ENCODE measurements at regions not wholly inside any gene's neighbourhood (a gene's known extent, or its start where the extent isn't known, plus 50 kb on each side); places are given as distances from the start of the nearest gene placed in this dataset.

GRCh38 chr10:52616395-52616764 lies 156.2 kb downstream of the MBL2 start:
- no peak for ATAC-seq
- TF ChIP-seq PPARA (CRISPR knock-in tag; IDR thresholded peaks at IDR 0.05; ENCODE audit: borderline replicate concordance) (no peak), BACH2 (CRISPR knock-in tag; IDR thresholded peaks at IDR 0.05; ENCODE audit: borderline replicate concordance) (no peak), PATZ1 (CRISPR knock-in tag; IDR thresholded peaks at IDR 0.05; ENCODE audit: borderline replicate concordance) (no peak), CSRNP3 (CRISPR knock-in tag; IDR thresholded peaks at IDR 0.05) (no peak), RARB (CRISPR knock-in tag; IDR thresholded peaks at IDR 0.05) (no peak), ARNTL (CRISPR knock-in tag; IDR thresholded peaks at IDR 0.05; ENCODE audit: borderline replicate concordance, low read depth) (no peak), ZNF565 (CRISPR knock-in tag; conservative IDR thresholded peaks at IDR 0.05; ENCODE audit: low read depth) (no peak), ISL1 (CRISPR knock-in tag; IDR thresholded peaks at IDR 0.05) (no peak), ZNF8 (CRISPR knock-in tag; IDR thresholded peaks at IDR 0.05) (no peak), ZFP3 (CRISPR knock-in tag; IDR thresholded peaks at IDR 0.05) (no peak), CREB5 (CRISPR knock-in tag; IDR thresholded peaks at IDR 0.05; ENCODE audit: low read depth) (no peak)

GRCh38 chr10:52617346-52617745 lies 155.2 kb downstream of the MBL2 start:
- no peak for ATAC-seq
- TF ChIP-seq ZFP30 (CRISPR knock-in tag; IDR thresholded peaks at IDR 0.05) (no peak), RARB (CRISPR knock-in tag; IDR thresholded peaks at IDR 0.05) (no peak), OSR1 (CRISPR knock-in tag; IDR thresholded peaks at IDR 0.05) (no peak), PPARA (CRISPR knock-in tag; IDR thresholded peaks at IDR 0.05; ENCODE audit: borderline replicate concordance) (no peak), TOX (CRISPR knock-in tag; IDR thresholded peaks at IDR 0.05; ENCODE audit: borderline replicate concordance) (no peak), GLIS3 (CRISPR knock-in tag; IDR thresholded peaks at IDR 0.05) (no peak), ZNF565 (CRISPR knock-in tag; conservative IDR thresholded peaks at IDR 0.05; ENCODE audit: low read depth) (no peak), ARNTL (CRISPR knock-in tag; IDR thresholded peaks at IDR 0.05; ENCODE audit: borderline replicate concordance, low read depth) (no peak), ZNF8 (CRISPR knock-in tag; IDR thresholded peaks at IDR 0.05) (no peak), ISL1 (CRISPR knock-in tag; IDR thresholded peaks at IDR 0.05) (no peak), CREB5 (CRISPR knock-in tag; IDR thresholded peaks at IDR 0.05; ENCODE audit: low read depth) (no peak), BACH2 (CRISPR knock-in tag; IDR thresholded peaks at IDR 0.05; ENCODE audit: borderline replicate concordance) (no peak)

- no peak for ATAC-seq
- TF ChIP-seq BACH2 (CRISPR knock-in tag; IDR thresholded peaks at IDR 0.05; ENCODE audit: borderline replicate concordance), result no peak
- no peak for TF ChIP-seq ZFP30 (CRISPR knock-in tag; IDR thresholded peaks at IDR 0.05)
- TF ChIP-seq ZFP3 (CRISPR knock-in tag; IDR thresholded peaks at IDR 0.05), result no peak
- TF ChIP-seq CREB5 (CRISPR knock-in tag; IDR thresholded peaks at IDR 0.05; ENCODE audit: low read depth), result no peak
- no peak for TF ChIP-seq ZNF565 (CRISPR knock-in tag; conservative IDR thresholded peaks at IDR 0.05; ENCODE audit: low read depth)
- no peak for TF ChIP-seq ZNF70 (CRISPR knock-in tag; IDR thresholded peaks at IDR 0.05)
- no peak for TF ChIP-seq ISL1 (CRISPR knock-in tag; IDR thresholded peaks at IDR 0.05)
- TF ChIP-seq CSDC2 (CRISPR knock-in tag; IDR thresholded peaks at IDR 0.05), result no peak
- TF ChIP-seq TCF4 (CRISPR knock-in tag; IDR thresholded peaks at IDR 0.05; ENCODE audit: borderline replicate concordance), result no peak
- no peak for TF ChIP-seq TOX (CRISPR knock-in tag; IDR thresholded peaks at IDR 0.05; ENCODE audit: borderline replicate concordance)
Measured at GRCh38 chr10:52619052-52619451, 153.5 kb downstream of the MBL2 start.

- ATAC-seq, result peak; percentile 92
- TF ChIP-seq TCF4 (CRISPR knock-in tag; IDR thresholded peaks at IDR 0.05; ENCODE audit: borderline replicate concordance) (peak; percentile 96), OSR1 (CRISPR knock-in tag; IDR thresholded peaks at IDR 0.05) (no peak), ZNF8 (CRISPR knock-in tag; IDR thresholded peaks at IDR 0.05) (peak; percentile 23), PATZ1 (CRISPR knock-in tag; IDR thresholded peaks at IDR 0.05; ENCODE audit: borderline replicate concordance) (0 out of 2 replicates have a peak, but pooled peaks have one; percentile 61), RARB (CRISPR knock-in tag; IDR thresholded peaks at IDR 0.05) (no peak), CSRNP3 (CRISPR knock-in tag; IDR thresholded peaks at IDR 0.05) (peak; percentile 81; the same call in 1 of the 2 replicates), TOX (CRISPR knock-in tag; IDR thresholded peaks at IDR 0.05; ENCODE audit: borderline replicate concordance) (peak; percentile 42; the same call in 1 of the 2 replicates), ZC3H10 (CRISPR knock-in tag; IDR thresholded peaks at IDR 0.05) (peak; percentile 64), ZFP3 (CRISPR knock-in tag; IDR thresholded peaks at IDR 0.05) (no peak), ARNTL (CRISPR knock-in tag; IDR thresholded peaks at IDR 0.05; ENCODE audit: borderline replicate concordance, low read depth) (no peak), CREB5 (CRISPR knock-in tag; IDR thresholded peaks at IDR 0.05; ENCODE audit: low read depth) (0 out of 2 replicates have a peak, but pooled peaks have one; percentile 70), BACH2 (CRISPR knock-in tag; IDR thresholded peaks at IDR 0.05; ENCODE audit: borderline replicate concordance) (no peak), ZNF70 (CRISPR knock-in tag; IDR thresholded peaks at IDR 0.05) (0 out of 2 replicates have a peak, but pooled peaks have one; percentile 27)
Measured at GRCh38 chr10:52621635-52622079, 150.9 kb downstream of the MBL2 start.
